Epidermal melanocyte (primary cell): ENCODE measurements at regions not wholly inside any gene's neighbourhood (a gene's known extent, or its start where the extent isn't known, plus 50 kb on each side); places are given as distances from the start of the nearest gene placed in this dataset.

Source experiments
- DNase-seq: peaks from one replicate; pipeline ENCODE4 v3.0.0; 2011; ENCODE audit warnings: low spot score; ENCODE audit not compliant: insufficient read length

DNA sequence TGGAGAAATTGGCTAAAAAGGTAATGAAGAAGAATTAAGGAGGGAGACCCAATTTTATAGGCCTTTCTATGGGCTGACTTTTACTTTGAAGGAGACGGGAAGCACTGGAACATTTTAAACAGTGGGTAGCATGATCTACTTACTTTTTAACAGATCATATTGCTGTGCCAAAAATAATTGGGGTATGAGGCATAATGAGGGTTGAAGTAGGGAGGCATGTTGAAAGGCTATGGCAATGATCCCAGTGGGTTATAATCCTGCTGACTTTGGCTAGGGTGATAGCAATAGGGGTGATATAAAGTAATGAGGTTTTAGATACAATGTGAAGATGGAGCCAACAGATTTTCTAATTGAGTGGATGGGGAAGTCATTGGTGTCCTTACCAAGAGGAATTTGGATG is 73.2 kb downstream of the GPR37 start:
- DNase-seq = no peak

- DNase-seq = no peak
These were observed 74.8 kb downstream of the GPR37 start for GRCh38 chr7:124690840-124691239.

DNA sequence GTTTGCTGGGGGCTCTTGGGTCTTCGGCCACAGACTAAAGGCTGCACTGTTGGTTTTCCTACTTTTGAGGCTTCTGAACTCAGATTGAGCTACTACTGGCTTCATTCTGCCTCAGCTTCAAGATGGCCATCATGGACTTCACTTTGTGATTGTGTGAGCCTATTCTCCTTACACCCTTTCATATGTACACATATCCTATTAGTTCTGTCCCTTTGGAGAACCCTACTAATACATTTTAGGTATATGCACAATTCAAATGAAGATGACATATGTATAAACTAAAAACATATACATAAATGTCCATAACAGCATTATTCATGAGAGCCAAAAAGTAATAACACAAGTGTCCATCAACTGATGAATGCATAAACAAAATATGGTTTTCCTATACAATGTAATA is 75.7 kb downstream of the GPR37 start:
- DNase-seq = no peak

DNA sequence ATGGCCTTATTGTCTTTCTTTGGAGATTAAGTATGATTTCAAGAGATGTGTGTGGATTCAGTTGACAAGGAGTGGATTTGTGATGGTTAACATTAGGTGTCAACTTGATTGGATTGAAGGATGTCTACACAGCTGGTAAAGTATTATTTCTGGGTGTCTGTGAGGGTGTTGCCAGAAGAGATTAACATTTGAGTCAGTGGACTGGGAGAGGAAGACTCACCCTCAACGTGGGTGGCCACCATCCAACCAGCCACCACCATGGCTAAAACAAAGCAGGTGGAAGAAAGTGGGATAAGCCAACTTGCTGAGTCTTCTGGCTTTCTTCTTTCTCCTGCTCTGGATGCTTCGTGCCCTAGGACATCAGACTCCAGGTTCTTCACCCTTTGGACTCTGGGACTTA is 76.1 kb downstream of the GPR37 start:
- no peak for DNase-seq

DNA sequence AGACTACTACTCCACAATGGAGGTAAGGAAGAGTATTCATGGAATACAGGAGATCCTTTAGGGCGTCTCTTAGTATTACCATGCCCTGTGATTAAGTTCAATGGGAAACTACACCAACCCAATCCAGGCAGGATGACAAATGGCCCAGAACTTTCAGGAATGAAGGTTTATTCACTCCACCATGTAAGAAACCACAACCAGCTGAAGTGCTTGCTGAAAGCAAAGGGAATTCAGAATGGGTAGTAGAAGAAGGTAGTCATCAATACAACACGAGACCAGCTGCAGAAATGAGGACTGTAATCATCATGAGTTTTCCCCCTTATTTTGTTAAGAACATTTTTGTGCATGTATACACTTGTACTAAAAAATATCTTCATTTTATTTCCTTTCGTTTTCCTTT is 76.6 kb downstream of the GPR37 start:
- DNase-seq = no peak

DNA sequence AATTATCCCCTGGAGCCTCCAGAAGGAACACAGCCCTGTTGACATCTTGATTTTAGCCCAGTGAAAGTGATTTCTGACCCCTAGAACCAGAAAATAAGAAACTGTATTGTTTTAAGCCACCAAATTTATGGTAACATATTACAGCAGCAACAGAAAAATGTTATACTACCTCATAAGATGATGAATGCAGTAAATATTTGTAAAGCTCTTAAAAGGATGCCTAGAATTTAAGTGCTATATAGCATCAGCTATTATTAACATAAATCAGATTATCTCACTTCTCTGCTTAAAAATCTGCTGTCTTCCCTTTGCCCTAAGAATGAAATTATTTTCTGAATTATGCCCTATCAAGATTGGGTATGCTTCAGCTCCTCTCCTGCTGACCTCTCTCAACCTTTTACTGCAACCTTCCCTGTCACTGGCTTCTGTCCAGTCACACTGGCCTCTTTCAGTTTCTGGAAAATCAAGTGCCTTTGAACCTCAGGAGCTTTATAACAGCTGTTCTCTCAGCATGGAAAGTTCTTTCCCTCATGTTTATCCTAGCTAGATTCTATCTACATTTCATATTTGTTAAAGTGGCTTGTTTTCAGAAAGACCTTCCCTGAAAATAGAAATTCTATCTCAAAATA is 78.9 kb downstream of the GPR37 start:
- DNase-seq = no peak

- DNase-seq = no peak
These were observed 83.6 kb downstream of the GPR37 start for GRCh38 chr7:124681946-124682345.

DNA sequence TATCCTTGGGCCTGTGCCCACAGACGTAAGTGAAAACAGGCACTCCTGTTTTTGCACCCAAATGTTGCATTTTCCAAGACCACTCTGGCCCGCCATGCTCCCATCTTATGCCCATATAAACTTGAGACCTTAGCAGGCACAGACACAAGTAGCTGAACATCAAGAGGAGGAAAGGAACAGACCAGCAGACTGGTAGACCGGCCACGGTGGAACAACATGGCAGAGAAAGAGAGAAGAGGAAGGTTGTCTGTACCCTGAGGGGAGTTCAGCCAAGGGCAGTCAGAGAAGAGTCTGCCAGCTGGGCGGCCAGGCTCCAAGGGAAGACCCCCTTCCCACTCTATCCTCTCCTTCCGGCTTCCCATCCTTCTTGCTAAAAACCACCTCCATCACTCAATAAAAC is 85.3 kb downstream of the GPR37 start:
- DNase-seq = no peak

- no peak for DNase-seq
These were observed 85.9 kb downstream of the GPR37 start for GRCh38 chr7:124679586-124680225.

DNA sequence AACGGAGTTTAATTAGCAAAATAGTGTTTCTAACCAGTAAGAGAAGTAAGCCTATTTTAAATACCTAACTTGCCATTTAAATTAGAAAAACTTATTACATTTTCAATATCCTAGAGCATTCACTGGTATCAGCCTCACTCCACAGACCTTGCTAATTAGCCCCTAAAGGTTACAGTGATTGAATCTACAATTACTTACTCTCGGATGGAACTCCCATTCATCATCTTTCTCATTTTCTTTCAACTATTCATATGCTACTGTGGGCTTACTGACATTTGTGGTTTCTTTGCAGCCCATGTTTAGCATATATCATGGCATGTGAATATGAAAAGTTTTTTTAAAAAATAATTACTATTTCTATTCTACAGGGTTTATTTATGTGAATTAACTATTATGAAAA is 86.4 kb downstream of the GPR37 start:
- no peak for DNase-seq

DNA sequence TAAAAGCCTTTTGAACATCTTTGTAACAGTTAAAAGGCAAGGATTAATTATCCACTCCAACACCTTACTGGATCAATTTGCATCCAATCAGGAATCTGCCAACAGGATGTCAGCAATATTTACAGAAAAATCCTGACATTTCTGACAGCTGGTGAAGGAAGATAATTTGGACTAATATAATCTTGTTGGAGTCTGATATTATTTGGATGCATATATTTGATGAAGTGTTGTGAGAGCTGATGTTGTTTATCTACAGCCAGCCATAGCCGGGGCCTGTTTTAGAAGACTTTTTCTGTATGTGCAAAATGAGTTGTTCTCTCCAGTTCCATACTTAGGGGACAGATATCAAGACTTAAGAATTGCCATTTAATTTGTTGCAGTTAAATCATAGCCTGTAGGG is 91.1 kb downstream of the GPR37 start:
- no peak for DNase-seq

GRCh38 chr7:124672011-124672410 is 93.6 kb downstream of the GPR37 start:
- no peak for DNase-seq

- no peak for DNase-seq
These were observed 98.1 kb downstream of the GPR37 start for GRCh38 chr7:124667312-124668153.

DNA sequence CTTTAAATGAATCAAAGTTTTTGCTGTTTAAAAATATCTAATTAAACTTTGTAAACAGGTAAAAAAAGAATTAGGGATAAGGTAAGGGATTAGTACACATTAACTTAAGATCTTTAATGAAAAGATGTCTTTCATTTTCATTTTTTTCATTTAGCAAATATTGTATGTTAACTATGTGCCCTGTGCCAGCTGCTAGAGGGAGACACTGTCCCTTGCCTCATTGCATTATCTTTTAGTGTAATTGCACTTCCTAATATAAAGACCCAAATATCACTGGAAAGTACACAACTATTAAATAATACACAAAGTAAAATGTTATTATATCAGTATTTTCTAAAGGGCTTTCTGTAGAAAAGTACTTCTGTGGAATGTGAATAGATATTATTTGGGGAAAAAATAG is 102.7 kb downstream of the GPR37 start:
- no peak for DNase-seq

GRCh38 chr7:124662372-124662771 is 103.2 kb downstream of the GPR37 start:
- no peak for DNase-seq

GRCh38 chr7:124655990-124656389 is 109.6 kb downstream of the GPR37 start:
- DNase-seq = no peak

GRCh38 chr7:124652237-124652636 is 113.4 kb downstream of the GPR37 start:
- no peak for DNase-seq

GRCh38 chr7:124651136-124651535 is 114.5 kb downstream of the GPR37 start:
- DNase-seq = no peak

GRCh38 chr7:124649397-124650014 is 116.1 kb downstream of the GPR37 start:
- DNase-seq = no peak

GRCh38 chr7:124647630-124648306 is 117.8 kb downstream of the GPR37 start:
- DNase-seq = no peak

GRCh38 chr7:124645704-124646103 is 119.9 kb downstream of the GPR37 start:
- DNase-seq = no peak
